ENCODE measurements at regions not wholly inside any gene's neighbourhood (a gene's known extent, or its start where the extent isn't known, plus 50 kb on each side); places are given as distances from the start of the nearest gene placed in this dataset.

GRCh38 chr7:68321076-68321639, 1277.1 kb upstream of the AUTS2 start:
- TF ChIP-seq CTCF (IDR thresholded peaks at IDR 0.05; ENCODE audit: low read depth, low read length, missing control alignments) = no peak
- Histone ChIP-seq H3K36me3 (replicated peaks) (no peaks in the 10 kb centered on the region), H3K27ac (no peak overlapping the region), H3K27me3 (replicated peaks) (no peaks in the 10 kb centered on the region), H3K4me3 (ENCODE audit: low read depth, low read length) (no peak overlapping the region)
- in situ Hi-C loops (cut with HindIII; ENCODE audit: low pct_ligation_motif_present, low sequenced_read_pairs) = no loop called here
- no peak for DNase-seq

GRCh38 chr7:68321776-68322496, 1276.3 kb upstream of the AUTS2 start:
- in situ Hi-C loops (cut with HindIII; ENCODE audit: low pct_ligation_motif_present, low sequenced_read_pairs) = no loop called here
- TF ChIP-seq CTCF (IDR thresholded peaks at IDR 0.05; ENCODE audit: low read depth, low read length, missing control alignments) = no peak
- Histone ChIP-seq H3K4me3 (ENCODE audit: low read depth, low read length) (no peak overlapping the region), H3K36me3 (replicated peaks) (no peaks in the 10 kb centered on the region), H3K27me3 (replicated peaks) (no peaks in the 10 kb centered on the region), H3K27ac (no peak overlapping the region)
- no peak for DNase-seq

- Histone ChIP-seq H3K27me3 (replicated peaks) (no peaks in the 10 kb centered on the region), H3K4me3 (ENCODE audit: low read depth, low read length) (no peak overlapping the region), H3K36me3 (replicated peaks) (no peaks in the 10 kb centered on the region), H3K27ac (no peak overlapping the region)
- DNase-seq = no peak
- TF ChIP-seq CTCF (IDR thresholded peaks at IDR 0.05; ENCODE audit: low read depth, low read length, missing control alignments) = no peak
- in situ Hi-C loops (cut with HindIII; ENCODE audit: low pct_ligation_motif_present, low sequenced_read_pairs) = no loop called here
These were observed 1273.7 kb upstream of the AUTS2 start for GRCh38 chr7:68324621-68325020.

GRCh38 chr7:68334216-68334615, 1264.1 kb upstream of the AUTS2 start:
- TF ChIP-seq CTCF (IDR thresholded peaks at IDR 0.05; ENCODE audit: low read depth, low read length, missing control alignments) = no peak
- Histone ChIP-seq H3K27me3 (replicated peaks) (no peaks in the 10 kb centered on the region), H3K27ac (no peak overlapping the region), H3K36me3 (replicated peaks) (no peaks in the 10 kb centered on the region), H3K4me3 (ENCODE audit: low read depth, low read length) (no peak overlapping the region)
- in situ Hi-C loops (cut with HindIII; ENCODE audit: low pct_ligation_motif_present, low sequenced_read_pairs) = no loop called here
- no peak for DNase-seq

- Histone ChIP-seq H3K4me3 (ENCODE audit: low read depth, low read length) (no peak overlapping the region), H3K27me3 (replicated peaks) (no peaks in the 10 kb centered on the region), H3K36me3 (replicated peaks) (no peaks in the 10 kb centered on the region), H3K27ac (no peak overlapping the region)
- DNase-seq = no peak
- no peak for TF ChIP-seq CTCF (IDR thresholded peaks at IDR 0.05; ENCODE audit: low read depth, low read length, missing control alignments)
- in situ Hi-C loops (cut with HindIII; ENCODE audit: low pct_ligation_motif_present, low sequenced_read_pairs) = no loop called here
These were observed 1263.5 kb upstream of the AUTS2 start for GRCh38 chr7:68334636-68335272.
